ENCODE measurements at regions not wholly inside any gene's neighbourhood (a gene's known extent, or its start where the extent isn't known, plus 50 kb on each side); places are given as distances from the start of the nearest gene placed in this dataset.

DNA sequence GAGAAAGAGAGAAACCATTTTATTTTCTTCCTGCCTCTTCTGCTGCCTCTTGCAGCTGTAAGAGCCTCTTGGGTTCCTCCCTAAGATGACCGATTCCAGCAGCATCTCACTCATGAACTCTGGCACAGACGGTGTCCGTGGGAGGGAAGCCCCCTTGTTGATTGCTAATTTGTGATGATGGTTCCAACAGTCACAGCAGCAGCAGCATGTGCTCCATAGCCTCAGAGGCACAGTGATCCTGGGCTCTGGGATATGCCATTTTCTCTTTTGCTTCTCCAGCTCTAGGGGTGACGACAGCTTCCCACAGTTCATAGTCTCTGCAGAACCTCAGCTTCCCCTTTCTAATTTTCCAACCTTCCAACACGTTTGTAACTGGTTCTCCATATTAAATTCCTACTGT lies 324.2 kb upstream of the HS6ST1 start:
- TF ChIP-seq, protein P1, sequence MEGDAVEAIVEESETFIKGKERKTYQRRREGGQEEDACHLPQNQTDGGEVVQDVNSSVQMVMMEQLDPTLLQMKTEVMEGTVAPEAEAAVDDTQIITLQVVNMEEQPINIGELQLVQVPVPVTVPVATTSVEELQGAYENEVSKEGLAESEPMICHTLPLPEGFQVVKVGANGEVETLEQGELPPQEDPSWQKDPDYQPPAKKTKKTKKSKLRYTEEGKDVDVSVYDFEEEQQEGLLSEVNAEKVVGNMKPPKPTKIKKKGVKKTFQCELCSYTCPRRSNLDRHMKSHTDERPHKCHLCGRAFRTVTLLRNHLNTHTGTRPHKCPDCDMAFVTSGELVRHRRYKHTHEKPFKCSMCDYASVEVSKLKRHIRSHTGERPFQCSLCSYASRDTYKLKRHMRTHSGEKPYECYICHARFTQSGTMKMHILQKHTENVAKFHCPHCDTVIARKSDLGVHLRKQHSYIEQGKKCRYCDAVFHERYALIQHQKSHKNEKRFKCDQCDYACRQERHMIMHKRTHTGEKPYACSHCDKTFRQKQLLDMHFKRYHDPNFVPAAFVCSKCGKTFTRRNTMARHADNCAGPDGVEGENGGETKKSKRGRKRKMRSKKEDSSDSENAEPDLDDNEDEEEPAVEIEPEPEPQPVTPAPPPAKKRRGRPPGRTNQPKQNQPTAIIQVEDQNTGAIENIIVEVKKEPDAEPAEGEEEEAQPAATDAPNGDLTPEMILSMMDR (IDR thresholded peaks at IDR 0.05; ENCODE audit: low read depth, low read length, poor library complexity, severe bottlenecking), result no peak
- no peak for TF ChIP-seq EZH2phosphoT487 (IDR thresholded peaks at IDR 0.05; ENCODE audit: borderline replicate concordance, low read length)

Measured in DOHH2 (cell line).